HEK293 (cell line): ENCODE measurements at regions not wholly inside any gene's neighbourhood (a gene's known extent, or its start where the extent isn't known, plus 50 kb on each side); places are given as distances from the start of the nearest gene placed in this dataset.

ENCODE experiments used
- CTCF ChIA-PET: fragments of 350-600 bp; formaldehyde crosslinking; extraction: SDS; loops from one replicate; lab custom pipeline; 2021; ENCODE audit warnings: antibody characterized with exemption; lab: Yijun Ruan, JAX
- POLR2A ChIA-PET: fragments of 300-600 bp; formaldehyde crosslinking; extraction: SDS; loops from one replicate; lab custom pipeline; 2020; ENCODE audit warnings: antibody characterized with exemption, inconsistent platforms; lab: Yijun Ruan, JAX
- H3K27ac ChIP-seq: fragments of 200-500 bp; sonication (Bioruptor generic); 2 replicates; pipeline ENCODE4 v1.5.1; 2014; ENCODE audit warnings: low read depth, low read length, control low read depth, inconsistent platforms; ENCODE audit errors: extremely low read depth
- H3K36me3 ChIP-seq, 2 experiments: fragments of 200-500 bp in 1 of 2; sonication (Bioruptor generic) in 1 of 2; 1 replicate in 1 of 2; 2 replicates in 1 of 2; pipeline ENCODE4 v1.5.1; 2014 to 2017; ENCODE audit warnings: inconsistent platforms in 2 of 2, low read length in 2 of 2; ENCODE audit not compliant: control insufficient read depth in 2 of 2, insufficient read depth in 1 of 2
- H3K4me1 ChIP-seq: fragments of 200-500 bp; sonication (Bioruptor generic); 2 replicates; pipeline ENCODE4 v1.5.1; 2014; ENCODE audit warnings: mild to moderate bottlenecking, low read length, inconsistent platforms; ENCODE audit not compliant: control insufficient read depth, insufficient read depth
- H3K4me3 ChIP-seq: 2 replicates; pipeline ENCODE4 v1.5.1; 2011; ENCODE audit warnings: low read depth, mild to moderate bottlenecking, control low read depth, low read length, moderate library complexity
- H3K9me3 ChIP-seq: fragments of 200-500 bp; sonication (Bioruptor generic); 2 replicates; pipeline ENCODE4 v1.5.1; 2014; ENCODE audit warnings: low read depth, low read length, inconsistent platforms; ENCODE audit not compliant: control insufficient read depth, insufficient read depth
- GLIS1 ChIP-seq: fragments of 450-650 bp; formaldehyde crosslinking; IDR thresholded peaks from 2 replicates; pipeline ENCODE4 v1.5.1; 2016; ENCODE audit warnings: missing biosample characterization, missing genetic modification characterization
- KLF9 ChIP-seq: fragments of 450-650 bp; formaldehyde crosslinking; IDR thresholded peaks from 2 replicates; pipeline ENCODE4 v1.5.1; 2016; ENCODE audit warnings: missing biosample characterization, missing genetic modification characterization, low read depth
- SCRT2 ChIP-seq: fragments of 450-650 bp; formaldehyde crosslinking; IDR thresholded peaks from 2 replicates; pipeline ENCODE4 v1.5.1; 2016; ENCODE audit warnings: missing biosample characterization, missing genetic modification characterization
- YY1 ChIP-seq: fragments of 450-650 bp; formaldehyde crosslinking; IDR thresholded peaks from 2 replicates; pipeline ENCODE4 v1.5.1; 2018; ENCODE audit warnings: missing biosample characterization, missing genetic modification characterization
- ZBTB1 ChIP-seq: fragments of 450-650 bp; formaldehyde crosslinking; IDR thresholded peaks from 2 replicates; pipeline ENCODE4 v1.5.1; 2016; ENCODE audit warnings: missing biosample characterization, missing genetic modification characterization
- ZBTB7A ChIP-seq: fragments of 450-650 bp; formaldehyde crosslinking; IDR thresholded peaks from 2 replicates; pipeline ENCODE4 v1.5.1; 2016; ENCODE audit warnings: low read depth, missing biosample characterization, missing genetic modification characterization
- ZBTB8A ChIP-seq: fragments of 450-650 bp; formaldehyde crosslinking; IDR thresholded peaks from 2 replicates; pipeline ENCODE4 v1.5.1; 2016; ENCODE audit warnings: missing biosample characterization, missing genetic modification characterization
- ZEB2 ChIP-seq: fragments of 450-650 bp; formaldehyde crosslinking; IDR thresholded peaks from 2 replicates; pipeline ENCODE4 v1.5.1; 2016; ENCODE audit warnings: missing biosample characterization, missing genetic modification characterization
- ZIC2 ChIP-seq: fragments of 450-650 bp; formaldehyde crosslinking; IDR thresholded peaks from 2 replicates; pipeline ENCODE4 v1.5.1; 2016; ENCODE audit warnings: missing biosample characterization, missing genetic modification characterization
- ZNF16 ChIP-seq: fragments of 450-650 bp; formaldehyde crosslinking; IDR thresholded peaks from 2 replicates; pipeline ENCODE4 v1.5.1; 2016; ENCODE audit warnings: low read depth, missing biosample characterization, missing genetic modification characterization
- ZNF221 ChIP-seq: fragments of 450-650 bp; formaldehyde crosslinking; IDR thresholded peaks from 2 replicates; pipeline ENCODE4 v1.5.1; 2017; ENCODE audit warnings: missing biosample characterization, missing genetic modification characterization, borderline replicate concordance
- ZNF558 ChIP-seq: fragments of 450-650 bp; formaldehyde crosslinking; IDR thresholded peaks from 2 replicates; pipeline ENCODE4 v1.5.1; 2016; ENCODE audit warnings: missing biosample characterization, missing genetic modification characterization
- ZNF621 ChIP-seq: fragments of 450-650 bp; formaldehyde crosslinking; IDR thresholded peaks from 2 replicates; pipeline ENCODE4 v1.5.1; 2017; ENCODE audit warnings: missing biosample characterization, missing genetic modification characterization
- ZNF658 ChIP-seq: fragments of 450-650 bp; formaldehyde crosslinking; IDR thresholded peaks from 2 replicates; pipeline ENCODE4; 2016; ENCODE audit warnings: missing biosample characterization, missing genetic modification characterization
- ZNF670 ChIP-seq: fragments of 450-650 bp; formaldehyde crosslinking; IDR thresholded peaks from 2 replicates; pipeline ENCODE4 v1.5.1; 2016; ENCODE audit warnings: missing biosample characterization, missing genetic modification characterization, low read depth
- ZSCAN16 ChIP-seq: fragments of 450-650 bp; formaldehyde crosslinking; IDR thresholded peaks from 2 replicates; pipeline ENCODE4 v1.5.1; 2016; ENCODE audit warnings: missing biosample characterization, missing genetic modification characterization
- TF ChIP-seq, protein P1 (sequence below): fragments of 450-650 bp; formaldehyde crosslinking; conservative IDR thresholded peaks from 2 replicates; pipeline ENCODE4 v1.5.1; 2016; ENCODE audit warnings: low read depth, missing biosample characterization, missing genetic modification characterization
- TF ChIP-seq, protein P2 (sequence below): fragments of 450-650 bp; formaldehyde crosslinking; IDR thresholded peaks from 2 replicates; pipeline ENCODE4 v1.5.1; 2016; ENCODE audit warnings: missing biosample characterization, missing genetic modification characterization
- TF ChIP-seq, protein P3 (sequence below): fragments of 450-650 bp; formaldehyde crosslinking; IDR thresholded peaks from 2 replicates; pipeline ENCODE4 v1.5.1; 2016; ENCODE audit warnings: missing biosample characterization, missing genetic modification characterization
- TF ChIP-seq, protein P4 (sequence below): fragments of 450-650 bp; formaldehyde crosslinking; IDR thresholded peaks from 2 replicates; pipeline ENCODE4 v1.5.1; 2017; ENCODE audit warnings: missing biosample characterization, missing genetic modification characterization

DNA sequence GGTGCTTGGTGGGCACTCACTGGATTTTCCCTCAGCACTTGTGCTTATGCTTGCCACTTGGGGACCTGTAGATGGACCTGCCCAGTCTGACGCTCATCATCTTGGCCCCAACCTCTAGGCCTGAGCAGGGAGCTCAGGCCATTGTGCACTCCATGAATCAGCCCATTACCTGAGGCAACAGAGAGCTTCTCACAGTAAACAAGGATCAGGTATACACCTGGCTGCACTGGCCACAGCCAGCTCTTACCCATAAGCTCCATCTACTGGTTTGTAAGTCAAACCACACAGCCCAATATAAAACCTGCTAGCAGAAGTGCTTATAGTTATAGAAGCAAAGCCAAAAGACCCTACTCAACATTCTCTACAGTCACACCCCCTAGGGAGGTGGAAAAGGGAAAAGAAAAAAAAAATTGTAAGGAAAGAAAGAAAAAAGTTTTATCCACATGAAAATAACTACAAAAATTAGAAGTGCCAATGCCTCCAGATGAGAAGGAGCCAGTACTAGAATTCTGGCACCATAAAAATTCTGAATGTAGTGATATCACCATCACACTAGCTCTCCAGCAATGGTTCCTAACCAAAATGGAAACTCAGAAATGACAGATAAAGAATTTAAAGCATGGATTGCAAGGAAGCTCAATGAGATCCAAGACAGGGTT lies 87.8 kb upstream of the CDH5 start:
- POLR2A ChIA-PET = no interaction called here
- CTCF ChIA-PET = interaction anchor here (0.6 to 1.4 kb wide), 4 partner anchors 36 to 733 kb away, joined by 3 to 6 read pairs (median 4); no protein-coding TSS in a partner anchor
- H3K4me3 ChIP-seq = no peak overlapping the region
- TF ChIP-seq ZNF558 (tag by site-specific recombination) (no peak), ZNF621 (tag by site-specific recombination) (no peak), ZNF16 (tag by site-specific recombination) (no peak), ZNF221 (no peak), ZNF658 (tag by site-specific recombination) (no peak), ZIC2 (tag by site-specific recombination) (no peak), ZBTB7A (tag by site-specific recombination) (no peak), ZEB2 (tag by site-specific recombination) (no peak), ZBTB1 (tag by site-specific recombination) (no peak), KLF9 (tag by site-specific recombination) (no peak), ZBTB8A (tag by site-specific recombination) (no peak), YY1 (tag by site-specific recombination) (no peak), GLIS1 (tag by site-specific recombination) (no peak), SCRT2 (tag by site-specific recombination) (no peak), ZNF670 (tag by site-specific recombination) (no peak), ZSCAN16 (tag by site-specific recombination) (no peak)
- TF ChIP-seq, protein P1, sequence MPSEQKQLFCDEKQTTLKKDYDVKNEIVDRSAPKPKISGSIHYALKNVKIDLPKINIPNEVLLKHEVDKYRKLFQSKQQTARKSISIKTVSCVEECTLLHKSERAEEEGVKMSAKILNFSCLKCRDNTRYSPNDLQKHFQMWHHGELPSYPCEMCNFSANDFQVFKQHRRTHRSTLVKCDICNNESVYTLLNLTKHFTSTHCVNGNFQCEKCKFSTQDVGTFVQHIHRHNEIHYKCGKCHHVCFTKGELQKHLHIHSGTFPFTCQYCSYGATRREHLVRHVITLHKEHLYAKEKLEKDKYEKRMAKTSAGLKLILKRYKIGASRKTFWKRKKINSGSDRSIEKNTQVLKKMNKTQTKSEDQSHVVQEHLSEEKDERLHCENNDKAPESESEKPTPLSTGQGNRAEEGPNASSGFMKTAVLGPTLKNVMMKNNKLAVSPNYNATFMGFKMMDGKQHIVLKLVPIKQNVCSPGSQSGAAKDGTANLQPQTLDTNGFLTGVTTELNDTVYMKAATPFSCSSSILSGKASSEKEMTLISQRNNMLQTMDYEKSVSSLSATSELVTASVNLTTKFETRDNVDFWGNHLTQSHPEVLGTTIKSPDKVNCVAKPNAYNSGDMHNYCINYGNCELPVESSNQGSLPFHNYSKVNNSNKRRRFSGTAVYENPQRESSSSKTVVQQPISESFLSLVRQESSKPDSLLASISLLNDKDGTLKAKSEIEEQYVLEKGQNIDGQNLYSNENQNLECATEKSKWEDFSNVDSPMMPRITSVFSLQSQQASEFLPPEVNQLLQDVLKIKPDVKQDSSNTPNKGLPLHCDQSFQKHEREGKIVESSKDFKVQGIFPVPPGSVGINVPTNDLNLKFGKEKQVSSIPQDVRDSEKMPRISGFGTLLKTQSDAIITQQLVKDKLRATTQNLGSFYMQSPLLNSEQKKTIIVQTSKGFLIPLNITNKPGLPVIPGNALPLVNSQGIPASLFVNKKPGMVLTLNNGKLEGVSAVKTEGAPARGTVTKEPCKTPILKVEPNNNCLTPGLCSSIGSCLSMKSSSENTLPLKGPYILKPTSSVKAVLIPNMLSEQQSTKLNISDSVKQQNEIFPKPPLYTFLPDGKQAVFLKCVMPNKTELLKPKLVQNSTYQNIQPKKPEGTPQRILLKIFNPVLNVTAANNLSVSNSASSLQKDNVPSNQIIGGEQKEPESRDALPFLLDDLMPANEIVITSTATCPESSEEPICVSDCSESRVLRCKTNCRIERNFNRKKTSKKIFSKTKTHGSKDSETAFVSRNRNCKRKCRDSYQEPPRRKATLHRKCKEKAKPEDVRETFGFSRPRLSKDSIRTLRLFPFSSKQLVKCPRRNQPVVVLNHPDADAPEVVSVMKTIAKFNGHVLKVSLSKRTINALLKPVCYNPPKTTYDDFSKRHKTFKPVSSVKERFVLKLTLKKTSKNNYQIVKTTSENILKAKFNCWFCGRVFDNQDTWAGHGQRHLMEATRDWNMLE (tag by site-specific recombination) = no peak
- TF ChIP-seq, protein P2, sequence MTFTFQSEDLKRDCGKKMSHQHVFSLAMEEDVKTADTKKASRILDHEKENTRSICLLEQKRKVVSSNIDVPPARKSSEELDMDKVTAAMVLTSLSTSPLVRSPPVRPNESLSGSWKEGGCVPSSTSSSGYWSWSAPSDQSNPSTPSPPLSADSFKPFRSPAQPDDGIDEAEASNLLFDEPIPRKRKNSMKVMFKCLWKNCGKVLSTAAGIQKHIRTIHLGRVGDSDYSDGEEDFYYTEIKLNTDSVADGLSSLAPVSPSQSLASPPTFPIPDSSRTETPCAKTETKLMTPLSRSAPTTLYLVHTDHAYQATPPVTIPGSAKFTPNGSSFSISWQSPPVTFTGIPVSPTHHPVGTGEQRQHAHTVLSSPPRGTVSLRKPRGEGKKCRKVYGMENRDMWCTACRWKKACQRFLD (tag by site-specific recombination) = no peak
- TF ChIP-seq, protein P3, sequence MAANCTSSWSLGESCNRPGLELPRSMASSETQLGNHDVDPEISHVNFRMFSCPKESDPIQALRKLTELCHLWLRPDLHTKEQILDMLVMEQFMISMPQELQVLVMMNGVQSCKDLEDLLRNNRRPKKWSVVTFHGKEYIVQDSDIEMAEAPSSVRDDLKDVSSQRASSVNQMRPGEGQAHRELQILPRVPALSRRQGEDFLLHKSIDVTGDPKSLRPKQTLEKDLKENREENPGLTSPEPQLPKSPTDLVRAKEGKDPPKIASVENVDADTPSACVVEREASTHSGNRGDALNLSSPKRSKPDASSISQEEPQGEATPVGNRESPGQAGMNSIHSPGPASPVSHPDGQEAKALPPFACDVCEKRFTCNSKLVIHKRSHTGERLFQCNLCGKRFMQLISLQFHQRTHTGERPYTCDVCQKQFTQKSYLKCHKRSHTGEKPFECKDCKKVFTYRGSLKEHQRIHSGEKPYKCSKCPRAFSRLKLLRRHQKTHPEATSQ (tag by site-specific recombination) = no peak
- TF ChIP-seq, protein P4, sequence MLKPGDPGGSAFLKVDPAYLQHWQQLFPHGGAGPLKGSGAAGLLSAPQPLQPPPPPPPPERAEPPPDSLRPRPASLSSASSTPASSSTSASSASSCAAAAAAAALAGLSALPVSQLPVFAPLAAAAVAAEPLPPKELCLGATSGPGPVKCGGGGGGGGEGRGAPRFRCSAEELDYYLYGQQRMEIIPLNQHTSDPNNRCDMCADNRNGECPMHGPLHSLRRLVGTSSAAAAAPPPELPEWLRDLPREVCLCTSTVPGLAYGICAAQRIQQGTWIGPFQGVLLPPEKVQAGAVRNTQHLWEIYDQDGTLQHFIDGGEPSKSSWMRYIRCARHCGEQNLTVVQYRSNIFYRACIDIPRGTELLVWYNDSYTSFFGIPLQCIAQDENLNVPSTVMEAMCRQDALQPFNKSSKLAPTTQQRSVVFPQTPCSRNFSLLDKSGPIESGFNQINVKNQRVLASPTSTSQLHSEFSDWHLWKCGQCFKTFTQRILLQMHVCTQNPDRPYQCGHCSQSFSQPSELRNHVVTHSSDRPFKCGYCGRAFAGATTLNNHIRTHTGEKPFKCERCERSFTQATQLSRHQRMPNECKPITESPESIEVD (tag by site-specific recombination) = no peak
- no peaks in the 10 kb centered on the region for H3K36me3 ChIP-seq
- no peaks in the 10 kb centered on the region for H3K9me3 ChIP-seq
- no peak overlapping the region for H3K27ac ChIP-seq
- no peaks in the 10 kb centered on the region for H3K4me1 ChIP-seq
